Right lobe of liver (tissue), 6 donors: ENCODE measurements at regions not wholly inside any gene's neighbourhood (a gene's known extent, or its start where the extent isn't known, plus 50 kb on each side); places are given as distances from the start of the nearest gene placed in this dataset.

Experiments
- ATAC-seq, 4 donors: fragments of 200-7000 bp; cut with Tn5 transposase; one replicate each; pipeline ENCODE4 v1.9.1; 2020; ENCODE audit warnings: mild to moderate bottlenecking in 4 of 4, moderate library complexity in 4 of 4
- DNase-seq, 3 donors: peaks; one replicate each; pipeline ENCODE4 v3.0.0-alpha.2; 2020
- H3K27ac ChIP-seq, 3 donors: fragments of 200-600 bp; one replicate each; pipeline ENCODE4 v1.8.0; 2022
- H3K27me3 ChIP-seq, 2 donors: fragments of 200-600 bp; one replicate each; pipeline ENCODE4 v1.8.0; 2022
- H3K36me3 ChIP-seq, 4 donors: fragments of 200-600 bp; sonication (generic) in 1 of 4; one replicate each; pipeline versions ENCODE4 v1.5.1 to v1.8.0; 2017 to 2022; ENCODE audit warnings: control low read depth in 1 of 4
- H3K4me1 ChIP-seq, 4 donors: fragments of 200-600 bp; sonication (generic) in 1 of 4; one replicate each; pipeline versions ENCODE4 v1.5.1 to v1.8.0; 2017 to 2022; ENCODE audit warnings: control low read depth in 1 of 4
- H3K4me3 ChIP-seq, 3 donors: fragments of 200-600 bp; one replicate each; pipeline ENCODE4 v1.8.0; 2022
- H3K9me3 ChIP-seq, 4 donors: fragments of 200-600 bp; sonication (generic) in 1 of 4; one replicate each; pipeline versions ENCODE4 v1.5.1 to v1.8.0; 2017 to 2022; ENCODE audit warnings: control low read depth in 1 of 4
- CTCF ChIP-seq, 4 donors: fragments of 200-600 bp in 3 of 4; fragments of 450-650 bp in 1 of 4; IDR thresholded peaks; one replicate each; pipeline versions ENCODE4 v1.5.1 to v1.8.0; 2016 to 2022; ENCODE audit warnings: antibody characterized with exemption in 4 of 4, mild to moderate bottlenecking in 2 of 4
- POLR2A ChIP-seq: fragments of 450-650 bp; IDR thresholded peaks from one replicate; pipeline ENCODE4 v1.6.1; 2017; ENCODE audit warnings: antibody characterized with exemption, mild to moderate bottlenecking
- WGBS: methylation state at CpG from one replicate; pipeline ENCODE4 v1.1.6; 2018; ENCODE audit warnings: low coverage, low lambda C conversion rate; ENCODE audit not compliant: insufficient coverage; ENCODE audit errors: missing lambda C conversion rate; 5-methylcytosine and 5-hydroxymethylcytosine counted together
- intact Hi-C, 2 donors: fragments of 100-400 bp; cut with DNase I; formaldehyde crosslinking; loops; one replicate each; pipeline versions ENCODE4 v1.11.2 to v1.14.1; 2022
- donor health status: DM: no; HTN: yes; CAD: no.
- donor health status: DM: no; HTN: no; CAD: no.
- donor health status: DM: no; HTN: no; CAD: no.
- donor health status: DM: no; HTN: yes; CAD: no.
- donor health status: DM: no; HTN: yes; CAD: no.

- Histone ChIP-seq H3K27ac (peak overlapping the region; percentile 57 to 78 (median 76)), H3K27me3 (no peaks in the 10 kb centered on the region), H3K4me1 (peaks cover 0 to 10% (median 0%) of the 10 kb centered on the region in 4 donors), H3K4me3 (no peak overlapping the region), H3K9me3 (no peaks in the 10 kb centered on the region), H3K36me3 (no peaks in the 10 kb centered on the region)
- DNase-seq (no peak), ATAC-seq (peak in 1 of 4 donors; percentile 62)
- intact Hi-C loops: no loop called here
- 79% methylated on average over 5 of the region's 5 CpGs for WGBS
- no peak for TF ChIP-seq POLR2A
- TF ChIP-seq CTCF (IDR thresholded peaks at IDR 0.05): no peak
Measured at GRCh38 chr2:22056621-22057132, 932.9 kb downstream of the TDRD15 start.

- WGBS: 82% methylated on average over 4 of the region's 4 CpGs
- intact Hi-C loops: no loop called here
- Histone ChIP-seq H3K27me3 (no peaks in the 10 kb centered on the region), H3K36me3 (no peaks in the 10 kb centered on the region), H3K4me3 (no peak overlapping the region), H3K4me1 (no peaks in the 10 kb centered on the region), H3K9me3 (no peaks in the 10 kb centered on the region), H3K27ac (no peak overlapping the region)
- ATAC-seq (no peak), DNase-seq (no peak)
- TF ChIP-seq CTCF (IDR thresholded peaks at IDR 0.05) (no peak), POLR2A (no peak)
Measured at GRCh38 chr2:22062679-22063078, 938.9 kb downstream of the TDRD15 start.

- no peaks in the 10 kb centered on the region for H3K27me3 ChIP-seq
- H3K27ac ChIP-seq: no peak overlapping the region
- H3K4me1 ChIP-seq: no peaks in the 10 kb centered on the region
- ATAC-seq (no peak), DNase-seq (no peak)
- H3K4me3 ChIP-seq: no peak overlapping the region
- H3K9me3 ChIP-seq: no peaks in the 10 kb centered on the region
- 18% methylated on average over 1 of the region's 1 CpG for WGBS
- no peaks in the 10 kb centered on the region for H3K36me3 ChIP-seq
- intact Hi-C loops: no loop called here
- TF ChIP-seq CTCF (IDR thresholded peaks at IDR 0.05) (no peak), POLR2A (no peak)
Measured at GRCh38 chr2:22076454-22076853, 952.7 kb downstream of the TDRD15 start.

GRCh38 chr2:22078701-22079100 is 954.9 kb downstream of the TDRD15 start:
- intact Hi-C loops: no loop called here
- Histone ChIP-seq H3K9me3 (no peaks in the 10 kb centered on the region), H3K27me3 (no peaks in the 10 kb centered on the region), H3K4me3 (no peak overlapping the region), H3K27ac (no peak overlapping the region), H3K4me1 (no peaks in the 10 kb centered on the region), H3K36me3 (no peaks in the 10 kb centered on the region)
- no peak for DNase-seq
- TF ChIP-seq CTCF (IDR thresholded peaks at IDR 0.05) (no peak), POLR2A (no peak)
- no peak for ATAC-seq

- 71% methylated on average over 3 of the region's 3 CpGs for WGBS
- TF ChIP-seq CTCF (IDR thresholded peaks at IDR 0.05) (no peak), POLR2A (no peak)
- no peak overlapping the region for H3K4me3 ChIP-seq
- no peaks in the 10 kb centered on the region for H3K9me3 ChIP-seq
- H3K27ac ChIP-seq: no peak overlapping the region
- intact Hi-C loops: no loop called here
- no peaks in the 10 kb centered on the region for H3K27me3 ChIP-seq
- ATAC-seq (no peak), DNase-seq (no peak)
- no peaks in the 10 kb centered on the region for H3K4me1 ChIP-seq
- H3K36me3 ChIP-seq: no peaks in the 10 kb centered on the region
Measured at GRCh38 chr2:22079583-22079982, 955.8 kb downstream of the TDRD15 start.
